ENCODE measurements at regions not wholly inside any gene's neighbourhood (a gene's known extent, or its start where the extent isn't known, plus 50 kb on each side); places are given as distances from the start of the nearest gene placed in this dataset.
"Not testable (repeated sequence)": the region's sequence is repeated elsewhere in the genome, so short reads cannot be mapped to it uniquely, and the experiment has no call there.

DNA sequence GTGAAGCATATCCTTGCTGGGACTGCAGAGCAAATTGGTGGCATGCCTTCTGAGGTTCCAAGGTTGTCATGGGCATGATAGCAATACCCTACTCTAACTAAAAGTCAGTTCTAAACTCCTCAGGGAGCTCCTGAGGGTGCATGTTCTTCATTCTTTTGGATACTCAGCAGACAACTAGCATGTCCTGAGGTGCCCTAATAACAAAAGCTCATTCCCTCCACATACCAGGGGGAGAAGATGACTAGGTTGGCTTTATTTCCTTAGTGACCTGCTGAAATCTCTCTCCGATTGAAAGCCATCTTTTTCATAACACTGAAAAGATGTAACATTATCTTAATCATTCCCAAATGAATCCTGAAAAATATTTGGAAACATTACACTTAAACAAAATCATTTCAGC, 188.7 kb upstream of the IGF1 start:
- H3K27me3 ChIP-seq: no peaks in the 10 kb centered on the region
- H3K36me3 ChIP-seq: no peaks in the 10 kb centered on the region
- H3K4me3 ChIP-seq: no peak overlapping the region
- no peak for DNase-seq
- 71 to 80% methylated on average over 1 of the region's 1 CpG for WGBS, 2 donors (ENCODE audit: low coverage in 1 of 2)
- in situ Hi-C loops (cut with MboI; ENCODE audit: low pct_ligation_motif_present in 1 of 4, low pct_unique_long_range_greater_than_20kb in 1 of 4, low sequenced_read_pairs in 3 of 4) (no loop called here), intact Hi-C loops (cut with DNase I; ENCODE audit: low total_unique reads) (no loop called here)
- H3K9me3 ChIP-seq: peaks cover 7 to 12% of the 10 kb centered on the region in 2 donors
- no peaks in the 10 kb centered on the region for H3K4me1 ChIP-seq
- no peak overlapping the region for H3K27ac ChIP-seq
- TF ChIP-seq POLR2A (IDR thresholded peaks at IDR 0.05): no peak
- TF ChIP-seq POLR2AphosphoS5 (IDR thresholded peaks at IDR 0.05): no peak
- TF ChIP-seq, protein P1, sequence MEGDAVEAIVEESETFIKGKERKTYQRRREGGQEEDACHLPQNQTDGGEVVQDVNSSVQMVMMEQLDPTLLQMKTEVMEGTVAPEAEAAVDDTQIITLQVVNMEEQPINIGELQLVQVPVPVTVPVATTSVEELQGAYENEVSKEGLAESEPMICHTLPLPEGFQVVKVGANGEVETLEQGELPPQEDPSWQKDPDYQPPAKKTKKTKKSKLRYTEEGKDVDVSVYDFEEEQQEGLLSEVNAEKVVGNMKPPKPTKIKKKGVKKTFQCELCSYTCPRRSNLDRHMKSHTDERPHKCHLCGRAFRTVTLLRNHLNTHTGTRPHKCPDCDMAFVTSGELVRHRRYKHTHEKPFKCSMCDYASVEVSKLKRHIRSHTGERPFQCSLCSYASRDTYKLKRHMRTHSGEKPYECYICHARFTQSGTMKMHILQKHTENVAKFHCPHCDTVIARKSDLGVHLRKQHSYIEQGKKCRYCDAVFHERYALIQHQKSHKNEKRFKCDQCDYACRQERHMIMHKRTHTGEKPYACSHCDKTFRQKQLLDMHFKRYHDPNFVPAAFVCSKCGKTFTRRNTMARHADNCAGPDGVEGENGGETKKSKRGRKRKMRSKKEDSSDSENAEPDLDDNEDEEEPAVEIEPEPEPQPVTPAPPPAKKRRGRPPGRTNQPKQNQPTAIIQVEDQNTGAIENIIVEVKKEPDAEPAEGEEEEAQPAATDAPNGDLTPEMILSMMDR (IDR thresholded peaks at IDR 0.05): no peak
- TF ChIP-seq EP300 (IDR thresholded peaks at IDR 0.05; ENCODE audit: low read depth): no peak

DNA sequence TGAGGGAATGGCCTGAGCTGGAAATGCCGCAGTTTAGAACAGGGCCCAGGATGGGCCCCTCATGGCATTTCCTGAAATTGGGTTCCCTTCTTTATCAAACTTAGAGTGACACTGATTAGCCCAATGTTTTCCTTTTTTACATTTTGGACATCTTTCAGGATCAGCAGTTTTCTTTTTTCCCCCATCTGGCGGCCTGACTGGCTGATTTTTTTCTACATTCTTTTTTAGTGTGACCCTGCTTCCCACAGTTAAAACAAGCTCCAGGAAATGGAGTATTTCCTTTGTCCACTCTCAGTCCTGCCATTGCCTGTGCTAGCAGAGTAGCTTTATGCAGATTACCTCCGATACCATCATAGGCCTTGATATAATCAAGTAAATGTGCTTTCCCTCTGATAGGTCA, 185.8 kb upstream of the IGF1 start:
- in situ Hi-C loops (cut with MboI; ENCODE audit: low pct_ligation_motif_present in 1 of 4, low pct_unique_long_range_greater_than_20kb in 1 of 4, low sequenced_read_pairs in 3 of 4); H3K9me3 ChIP-seq; H3K27ac ChIP-seq; H3K27me3 ChIP-seq; H3K36me3 ChIP-seq; intact Hi-C loops (cut with DNase I; ENCODE audit: low total_unique reads); DNase-seq; H3K4me1 ChIP-seq; H3K4me3 ChIP-seq: not testable (repeated sequence)
- 59 to 65% methylated on average over 2 to 3 of the region's 3 CpGs for WGBS, 2 donors (ENCODE audit: low coverage in 1 of 2)

DNA sequence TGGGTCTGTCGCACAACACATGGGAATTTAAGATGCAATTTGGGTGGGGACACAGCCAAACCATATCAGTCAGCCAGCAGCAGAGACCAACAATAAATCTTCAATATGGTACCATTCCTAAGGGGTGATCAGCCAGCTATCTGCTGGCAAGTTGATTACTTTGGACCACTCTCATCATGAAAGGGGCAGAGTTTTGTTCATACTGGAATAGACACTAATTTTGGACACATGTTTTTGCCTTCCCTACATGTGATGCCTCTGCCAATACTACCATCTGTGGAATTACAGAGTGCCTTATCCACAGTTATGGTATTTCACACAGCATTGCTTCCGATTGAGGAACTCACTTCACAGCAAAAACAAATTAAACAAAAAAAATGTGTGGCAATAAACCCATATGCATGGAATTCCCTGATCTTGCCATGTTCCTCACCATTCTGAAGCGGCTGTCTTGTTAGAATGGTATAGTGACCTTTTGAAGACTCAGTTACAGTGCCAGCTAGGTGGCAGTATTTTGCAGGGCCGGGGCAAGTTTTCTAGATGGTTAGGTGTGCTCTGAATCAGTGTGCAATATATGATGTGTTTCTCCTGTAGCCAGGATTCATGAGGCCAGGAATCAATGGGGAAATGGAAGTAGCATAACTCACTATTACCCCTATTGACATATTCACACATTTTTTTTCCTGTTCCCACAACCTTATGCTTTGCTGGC, 179.0 kb upstream of the IGF1 start:
- Histone ChIP-seq H3K27me3 (no peaks in the 10 kb centered on the region), H3K36me3 (no peaks in the 10 kb centered on the region), H3K4me3 (no peak overlapping the region), H3K27ac (no peak overlapping the region), H3K9me3 (peaks cover 0 to 5% of the 10 kb centered on the region in 2 donors), H3K4me1 (no peaks in the 10 kb centered on the region)
- intact Hi-C loops (cut with DNase I; ENCODE audit: low total_unique reads) (no loop called here), in situ Hi-C loops (cut with MboI; ENCODE audit: low pct_ligation_motif_present in 1 of 4, low pct_unique_long_range_greater_than_20kb in 1 of 4, low sequenced_read_pairs in 3 of 4) (no loop called here)
- TF ChIP-seq EP300 (IDR thresholded peaks at IDR 0.05; ENCODE audit: low read depth) (no peak), POLR2A (IDR thresholded peaks at IDR 0.05) (no peak), POLR2AphosphoS5 (IDR thresholded peaks at IDR 0.05) (no peak)
- TF ChIP-seq, protein P1 (IDR thresholded peaks at IDR 0.05): no peak
- 83 to 89% methylated on average over 3 to 4 of the region's 4 CpGs for WGBS, 2 donors (ENCODE audit: low coverage in 1 of 2)
- no peak for DNase-seq

- no peaks in the 10 kb centered on the region for H3K27me3 ChIP-seq
- in situ Hi-C loops (cut with MboI; ENCODE audit: low pct_ligation_motif_present in 1 of 4, low pct_unique_long_range_greater_than_20kb in 1 of 4, low sequenced_read_pairs in 3 of 4) (no loop called here), intact Hi-C loops (cut with DNase I; ENCODE audit: low total_unique reads) (no loop called here)
- no peak overlapping the region for H3K4me3 ChIP-seq
- H3K36me3 ChIP-seq: no peaks in the 10 kb centered on the region
- no peaks in the 10 kb centered on the region for H3K4me1 ChIP-seq
- WGBS, 2 donors (ENCODE audit: low coverage in 1 of 2): 86% methylated on average over 2 of the region's 2 CpGs; no CpG with 5 or more reads in 1 of the 2 donors
- H3K27ac ChIP-seq: no peak overlapping the region
- H3K9me3 ChIP-seq: peaks cover 0 to 5% of the 10 kb centered on the region in 2 donors
- TF ChIP-seq POLR2AphosphoS5 (IDR thresholded peaks at IDR 0.05) (no peak), EP300 (IDR thresholded peaks at IDR 0.05; ENCODE audit: low read depth) (no peak), POLR2A (IDR thresholded peaks at IDR 0.05) (no peak)
- TF ChIP-seq, protein P1 (IDR thresholded peaks at IDR 0.05): no peak
- DNase-seq: no peak
Measured at GRCh38 chr12:102653406-102653805, 173.0 kb upstream of the IGF1 start.
